NCI-H2196 treated with DMSO at 0.1 percent for 48 hours (cell line): ENCODE measurements at regions not wholly inside any gene's neighbourhood (a gene's known extent, or its start where the extent isn't known, plus 50 kb on each side); places are given as distances from the start of the nearest gene placed in this dataset.

Source experiments
- DNase-seq: peaks from one replicate; lab custom pipeline; 2025; ENCODE audit not compliant: unreplicated experiment; lab: John Stamatoyannopoulos, UW

GRCh38 chr1:87806379-87807094 is 477.9 kb downstream of the LMO4 start:
- no peak for DNase-seq

- no peak for DNase-seq
Measured at GRCh38 chr1:87810166-87810565, 481.5 kb downstream of the LMO4 start.

- DNase-seq = no peak
Measured at GRCh38 chr1:87812871-87813577, 484.3 kb downstream of the LMO4 start.

GRCh38 chr1:87814573-87814972 is 485.9 kb downstream of the LMO4 start:
- no peak for DNase-seq

GRCh38 chr1:87816646-87817045 is 488.0 kb downstream of the LMO4 start:
- DNase-seq = no peak

GRCh38 chr1:87820668-87821334 is 492.1 kb downstream of the LMO4 start:
- no peak for DNase-seq

GRCh38 chr1:87821335-87821697 is 492.6 kb downstream of the LMO4 start:
- DNase-seq = no peak

- no peak for DNase-seq
Measured at GRCh38 chr1:87826681-87827251, 498.1 kb downstream of the LMO4 start.

GRCh38 chr1:87829360-87829759 is 500.7 kb downstream of the LMO4 start:
- DNase-seq = no peak

- no peak for DNase-seq
Measured at GRCh38 chr1:87830432-87830978, 501.8 kb downstream of the LMO4 start.

GRCh38 chr1:87833166-87833565 is 504.5 kb downstream of the LMO4 start:
- DNase-seq = no peak

GRCh38 chr1:87834151-87834550 is 505.5 kb downstream of the LMO4 start:
- no peak for DNase-seq

- DNase-seq = no peak
Measured at GRCh38 chr1:87834941-87835340, 506.3 kb downstream of the LMO4 start.

- no peak for DNase-seq
Measured at GRCh38 chr1:87840767-87841166, 512.1 kb downstream of the LMO4 start.

GRCh38 chr1:87841332-87841731 is 512.7 kb downstream of the LMO4 start:
- DNase-seq = no peak

GRCh38 chr1:87842156-87842555 is 513.5 kb downstream of the LMO4 start:
- no peak for DNase-seq

- DNase-seq = no peak
Measured at GRCh38 chr1:87844251-87844650, 515.6 kb downstream of the LMO4 start.

- DNase-seq = no peak
Measured at GRCh38 chr1:87851490-87851889, 522.8 kb downstream of the LMO4 start.

GRCh38 chr1:87852410-87853161 is 523.9 kb downstream of the LMO4 start:
- DNase-seq = no peak

GRCh38 chr1:87853576-87854351 is 525.1 kb downstream of the LMO4 start:
- no peak for DNase-seq
